Activated naive CD8-positive, alpha-beta T cell treated with anti-CD3 and anti-CD28 coated beads for 36 hours (primary cell): ENCODE measurements at regions not wholly inside any gene's neighbourhood (a gene's known extent, or its start where the extent isn't known, plus 50 kb on each side); places are given as distances from the start of the nearest gene placed in this dataset.
"Not testable (repeated sequence)": the region's sequence is repeated elsewhere in the genome, so short reads cannot be mapped to it uniquely, and the experiment has no call there.

Source experiments
- DNase-seq: peaks from one replicate; pipeline ENCODE4 v3.0.0; 2021
- H3K27ac Mint-ChIP-seq: one replicate; pipeline ENCODE4 v1.8.0; 2022; ENCODE audit warnings: mild to moderate bottlenecking, moderate library complexity, mixed read lengths
- H3K27me3 Mint-ChIP-seq: one replicate; pipeline ENCODE4 v1.8.0; 2022; ENCODE audit warnings: mild to moderate bottlenecking, mixed read lengths
- H3K36me3 Mint-ChIP-seq: one replicate; pipeline ENCODE4 v1.8.0; 2021; ENCODE audit warnings: mild to moderate bottlenecking, mixed read lengths
- H3K4me1 Mint-ChIP-seq: one replicate; pipeline ENCODE4 v1.8.0; 2021; ENCODE audit warnings: mixed read lengths
- H3K4me3 Mint-ChIP-seq: one replicate; pipeline ENCODE4 v1.8.0; 2022; ENCODE audit warnings: mild to moderate bottlenecking, moderate library complexity, mixed read lengths
- H3K9me3 Mint-ChIP-seq: one replicate; pipeline ENCODE4 v1.8.0; 2022; ENCODE audit warnings: mixed read lengths

GRCh38 chr6:21870076-21870730, 276.7 kb downstream of the SOX4 start:
- H3K9me3 Mint-ChIP-seq = peaks cover 3% of the 10 kb centered on the region
- no peak overlapping the region for H3K27ac Mint-ChIP-seq
- no peaks in the 10 kb centered on the region for H3K27me3 Mint-ChIP-seq
- H3K36me3 Mint-ChIP-seq = no peaks in the 10 kb centered on the region
- DNase-seq = no peak
- no peak overlapping the region for H3K4me3 Mint-ChIP-seq
- no peaks in the 10 kb centered on the region for H3K4me1 Mint-ChIP-seq

GRCh38 chr6:21871831-21872230, 278.3 kb downstream of the SOX4 start:
- no peaks in the 10 kb centered on the region for H3K36me3 Mint-ChIP-seq
- no peak overlapping the region for H3K4me3 Mint-ChIP-seq
- no peaks in the 10 kb centered on the region for H3K27me3 Mint-ChIP-seq

DNA sequence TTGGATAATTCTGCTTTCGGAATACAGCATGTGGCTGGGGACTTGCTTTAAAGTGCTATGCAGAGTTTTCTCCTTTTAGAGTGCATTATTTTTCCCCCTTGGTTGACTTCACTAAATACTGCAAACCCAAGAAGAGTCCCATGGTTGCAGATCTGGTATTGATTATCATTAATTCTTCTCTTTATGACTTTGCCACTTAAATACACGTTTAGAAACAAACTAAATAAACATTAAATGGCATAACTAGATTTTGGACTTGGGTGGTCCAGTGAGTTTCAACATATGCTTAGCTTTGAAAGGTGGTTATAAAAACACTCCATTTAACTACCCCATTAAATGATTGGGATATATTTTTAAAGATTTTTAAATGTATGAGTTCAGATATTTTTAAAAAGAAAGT, 279.2 kb downstream of the SOX4 start:
- no peak overlapping the region for H3K4me3 Mint-ChIP-seq
- H3K27ac Mint-ChIP-seq = no peak overlapping the region
- peaks cover 21% of the 10 kb centered on the region for H3K9me3 Mint-ChIP-seq
- no peak for DNase-seq
- H3K4me1 Mint-ChIP-seq = peaks cover 10% of the 10 kb centered on the region
- H3K27me3 Mint-ChIP-seq = no peaks in the 10 kb centered on the region
- peaks cover 3% of the 10 kb centered on the region for H3K36me3 Mint-ChIP-seq

More at GRCh38 chr6:21871831-21872230, 278.3 kb downstream of the SOX4 start:
- Mint-ChIP-seq H3K9me3 (peaks cover 15% of the 10 kb centered on the region), H3K4me1 (peaks cover 4% of the 10 kb centered on the region), H3K27ac (no peak overlapping the region)
- DNase-seq = no peak

DNA sequence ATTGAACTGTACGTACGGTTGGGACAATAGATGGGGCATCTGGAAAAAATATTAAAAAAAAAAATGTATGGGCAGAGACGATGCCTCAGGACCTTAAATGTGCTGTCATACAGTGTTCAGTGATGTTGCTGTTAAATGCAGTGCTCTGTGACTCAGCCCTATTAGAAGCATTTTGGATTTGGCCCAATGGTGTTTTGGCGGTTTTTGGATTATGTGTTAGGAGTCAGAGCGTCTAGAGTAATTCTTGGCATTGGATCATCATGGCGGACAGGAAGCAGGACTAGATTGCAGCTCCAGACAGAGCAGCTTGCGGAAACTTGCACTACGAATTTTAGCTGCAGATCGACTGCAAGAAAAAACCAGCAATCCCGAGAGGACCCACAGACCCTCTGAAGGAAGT, 280.0 kb downstream of the SOX4 start:
- no peak for DNase-seq
- Mint-ChIP-seq H3K36me3 (peaks cover 3% of the 10 kb centered on the region), H3K27ac (no peak overlapping the region), H3K4me1 (peaks cover 10% of the 10 kb centered on the region), H3K4me3 (no peak overlapping the region), H3K9me3 (peaks cover 23% of the 10 kb centered on the region), H3K27me3 (no peaks in the 10 kb centered on the region)

- Mint-ChIP-seq H3K27me3 (no peaks in the 10 kb centered on the region), H3K9me3 (peaks cover 23% of the 10 kb centered on the region), H3K4me1 (peaks cover 10% of the 10 kb centered on the region), H3K4me3 (no peak overlapping the region), H3K27ac (no peak overlapping the region), H3K36me3 (peaks cover 3% of the 10 kb centered on the region)
- no peak for DNase-seq
Observed at GRCh38 chr6:21874372-21874771, 280.8 kb downstream of the SOX4 start.

- not testable (repeated sequence) for H3K27me3 Mint-ChIP-seq, H3K4me1 Mint-ChIP-seq, H3K36me3 Mint-ChIP-seq, DNase-seq, H3K4me3 Mint-ChIP-seq
- peak overlapping the region; percentile 61 for H3K27ac Mint-ChIP-seq
- peaks cover 26% of the 10 kb centered on the region for H3K9me3 Mint-ChIP-seq
Observed at GRCh38 chr6:21877037-21877436, 283.5 kb downstream of the SOX4 start.

DNA sequence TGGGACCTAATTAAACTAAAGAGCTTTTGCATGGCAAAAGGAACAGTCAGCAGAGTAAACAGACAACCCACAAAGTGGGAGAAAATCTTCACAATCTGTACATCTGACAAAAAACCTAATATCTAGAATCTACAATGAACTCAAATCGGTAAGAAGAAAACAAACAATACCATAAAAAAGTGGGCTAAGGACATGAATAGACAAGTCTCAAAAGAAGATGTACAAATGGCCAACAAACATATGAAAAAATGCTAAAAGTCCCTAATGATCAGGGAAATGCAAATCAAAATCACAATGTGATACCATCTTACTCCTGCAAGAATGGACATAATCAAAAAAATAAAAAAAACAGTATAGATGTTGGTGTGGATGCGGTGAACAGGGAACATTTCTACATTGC, 286.7 kb downstream of the SOX4 start:
- H3K36me3 Mint-ChIP-seq, DNase-seq, H3K27ac Mint-ChIP-seq, H3K27me3 Mint-ChIP-seq, H3K4me3 Mint-ChIP-seq: not testable (repeated sequence)
- peaks cover 26% of the 10 kb centered on the region for H3K9me3 Mint-ChIP-seq
- H3K4me1 Mint-ChIP-seq = peaks cover 12% of the 10 kb centered on the region

- H3K27me3 Mint-ChIP-seq = no peaks in the 10 kb centered on the region
- H3K36me3 Mint-ChIP-seq = peaks cover 3% of the 10 kb centered on the region
- DNase-seq = no peak
- peaks cover 7% of the 10 kb centered on the region for H3K4me1 Mint-ChIP-seq
- no peak overlapping the region for H3K4me3 Mint-ChIP-seq
- H3K9me3 Mint-ChIP-seq = peaks cover 14% of the 10 kb centered on the region
- H3K27ac Mint-ChIP-seq = no peak overlapping the region
Observed at GRCh38 chr6:21881969-21882465, 288.5 kb downstream of the SOX4 start.

- H3K9me3 Mint-ChIP-seq = peaks cover 7% of the 10 kb centered on the region
- no peak for DNase-seq
- H3K27ac Mint-ChIP-seq = no peak overlapping the region
- no peaks in the 10 kb centered on the region for H3K27me3 Mint-ChIP-seq
- H3K4me3 Mint-ChIP-seq = no peak overlapping the region
- H3K36me3 Mint-ChIP-seq = no peaks in the 10 kb centered on the region
- peaks cover 3% of the 10 kb centered on the region for H3K4me1 Mint-ChIP-seq
Observed at GRCh38 chr6:21883595-21884328, 290.2 kb downstream of the SOX4 start.

DNA sequence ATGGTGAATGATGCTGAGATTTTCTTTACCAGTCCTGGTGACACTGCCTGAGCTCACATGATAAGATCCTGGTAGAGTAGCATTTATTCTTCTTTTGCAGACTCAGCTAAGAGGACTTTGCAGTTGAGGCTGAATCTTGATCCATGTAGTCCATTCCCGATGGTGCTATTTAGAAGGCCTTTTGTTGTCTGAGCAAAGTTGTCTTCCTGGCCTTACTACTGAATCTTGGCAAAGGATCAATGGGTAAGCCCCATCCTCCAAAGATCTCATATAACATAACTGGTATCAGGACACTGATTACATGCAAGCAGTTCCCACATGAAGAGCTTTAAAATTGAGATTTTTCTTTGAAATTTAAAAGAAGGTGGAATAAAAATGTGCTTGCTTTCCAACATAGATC, 291.6 kb downstream of the SOX4 start:
- Mint-ChIP-seq H3K9me3 (peaks cover 9% of the 10 kb centered on the region), H3K36me3 (no peaks in the 10 kb centered on the region), H3K27me3 (no peaks in the 10 kb centered on the region), H3K4me3 (no peak overlapping the region), H3K4me1 (peaks cover 3% of the 10 kb centered on the region), H3K27ac (no peak overlapping the region)
- DNase-seq = no peak

- no peak overlapping the region for H3K4me3 Mint-ChIP-seq
- H3K9me3 Mint-ChIP-seq = peaks cover 6% of the 10 kb centered on the region
- no peak for DNase-seq
- H3K27me3 Mint-ChIP-seq = no peaks in the 10 kb centered on the region
- H3K4me1 Mint-ChIP-seq = peaks cover 3% of the 10 kb centered on the region
- H3K27ac Mint-ChIP-seq = no peak overlapping the region
- no peaks in the 10 kb centered on the region for H3K36me3 Mint-ChIP-seq
Observed at GRCh38 chr6:21885532-21886114, 292.1 kb downstream of the SOX4 start.

- Mint-ChIP-seq H3K27me3 (no peaks in the 10 kb centered on the region), H3K36me3 (no peaks in the 10 kb centered on the region), H3K9me3 (peaks cover 6% of the 10 kb centered on the region), H3K4me1 (peaks cover 3% of the 10 kb centered on the region), H3K27ac (no peak overlapping the region), H3K4me3 (no peak overlapping the region)
- DNase-seq = no peak
Observed at GRCh38 chr6:21886542-21887151, 293.1 kb downstream of the SOX4 start.

GRCh38 chr6:21887231-21888185, 294.0 kb downstream of the SOX4 start:
- Mint-ChIP-seq H3K9me3 (peaks cover 6% of the 10 kb centered on the region), H3K27me3 (no peaks in the 10 kb centered on the region), H3K4me1 (peaks cover 3% of the 10 kb centered on the region), H3K36me3 (no peaks in the 10 kb centered on the region), H3K27ac (no peak overlapping the region), H3K4me3 (no peak overlapping the region)
- no peak for DNase-seq

DNA sequence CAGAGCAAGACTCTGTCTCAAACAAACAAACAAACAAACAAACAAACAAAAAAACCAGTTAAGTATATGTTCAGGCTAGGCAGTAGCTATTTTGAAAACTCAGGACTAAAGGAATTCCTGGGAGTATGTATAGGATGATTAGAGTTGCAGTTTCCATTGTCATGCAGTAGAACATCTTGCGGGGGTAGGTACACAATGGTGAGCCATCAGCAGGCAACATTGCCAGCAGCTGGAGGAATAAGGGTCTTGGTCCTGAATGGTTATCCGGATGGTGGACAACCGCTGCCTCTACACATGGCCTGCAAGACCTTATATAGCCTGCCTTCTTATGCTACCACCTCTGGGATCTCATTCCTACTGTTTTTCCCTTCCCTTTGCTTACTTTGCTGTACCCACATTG, 297.5 kb downstream of the SOX4 start:
- H3K27me3 Mint-ChIP-seq = no peaks in the 10 kb centered on the region
- no peak overlapping the region for H3K4me3 Mint-ChIP-seq
- no peaks in the 10 kb centered on the region for H3K4me1 Mint-ChIP-seq
- H3K36me3 Mint-ChIP-seq = no peaks in the 10 kb centered on the region
- no peak overlapping the region for H3K27ac Mint-ChIP-seq
- DNase-seq = no peak
- H3K9me3 Mint-ChIP-seq = peaks cover 2% of the 10 kb centered on the region
